Endothelial cell of umbilical vein (primary cell): ENCODE measurements at regions not wholly inside any gene's neighbourhood (a gene's known extent, or its start where the extent isn't known, plus 50 kb on each side); places are given as distances from the start of the nearest gene placed in this dataset.

Experiments used
- BruUV-seq: library from RNA; stranded (reverse); fragments of 400-500 nt; replicated peaks from 2 replicates; lab custom pipeline; 2021; lab: Mats Ljungman, UMichigan
- CTCF ChIA-PET: fragments of 300-600, 350-600 bp; sonication (Branson Sonifier 250); formaldehyde crosslinking; loops from one replicate; lab custom pipeline; 2021; ENCODE audit warnings: antibody characterized with exemption, inconsistent platforms; lab: Charles Lee
- POLR2A ChIA-PET: fragments of 300-600, 350-600 bp; sonication (Branson Sonifier 250); formaldehyde crosslinking; loops from one replicate; lab custom pipeline; 2021; ENCODE audit warnings: antibody characterized with exemption, inconsistent platforms; lab: Charles Lee
- DNase-seq: peaks from one replicate; pipeline ENCODE4 v3.0.0-alpha.2; 2011; ENCODE audit warnings: low read depth, low spot score
- FAIRE-seq: peaks from 2 replicates; lab custom pipeline; 2011; peaks lifted over from hg19 to GRCh38; lab: Jason Lieb, UNC
- H2AFZ ChIP-seq: 2 replicates; pipeline ENCODE4 v1.6.0; 2012; ENCODE audit warnings: low read depth, low read length, control low read depth, inconsistent platforms
- H3K27ac ChIP-seq: 2 replicates; pipeline ENCODE4 v1.5.1; 2011; ENCODE audit warnings: low read depth, mild to moderate bottlenecking, control low read depth, low read length, moderate library complexity; ENCODE audit not compliant: insufficient read depth
- H3K27me3 ChIP-seq, 2 experiments: 2 replicates each; pipeline versions ENCODE4 v1.6.0 to v1.6.1; 2011; ENCODE audit warnings: low read length in 2 of 2, mixed read lengths in 1 of 2; ENCODE audit not compliant: control insufficient read depth in 2 of 2, insufficient read depth in 2 of 2
- H3K36me3 ChIP-seq, 2 experiments: 2 replicates in 1 of 2; 3 replicates in 1 of 2; pipeline ENCODE4 v1.5.1; 2011; ENCODE audit warnings: low read length in 2 of 2, mild to moderate bottlenecking in 1 of 2, moderate library complexity in 1 of 2; ENCODE audit not compliant: control insufficient read depth in 2 of 2, insufficient read depth in 2 of 2; ENCODE audit errors: extremely low read depth in 1 of 2
- H3K4me1 ChIP-seq: 3 replicates; pipeline ENCODE4 v1.5.1; 2011; ENCODE audit warnings: mild to moderate bottlenecking, low read length; ENCODE audit not compliant: control insufficient read depth, insufficient read depth; ENCODE audit errors: extremely low read depth
- H3K4me2 ChIP-seq: 2 replicates; pipeline ENCODE4 v1.6.1; 2011; ENCODE audit warnings: low read length, control low read depth, mixed read lengths; ENCODE audit not compliant: insufficient read depth
- H3K4me3 ChIP-seq, 3 experiments: fragments of 200-600 bp in 1 of 3; sonication (generic), shearing (Covaris generic) in 1 of 3; replicated peaks in 1 of 3; 2 replicates each; pipeline ENCODE4 v1.5.1; 2011 to 2016; ENCODE audit warnings: control low read depth in 3 of 3, low read length in 3 of 3, mild to moderate bottlenecking in 2 of 3, inconsistent platforms in 1 of 3, low read depth in 1 of 3, moderate library complexity in 1 of 3; ENCODE audit not compliant: insufficient read depth in 1 of 3
- H3K79me2 ChIP-seq: 2 replicates; pipeline ENCODE4 v1.6.0; 2012; ENCODE audit warnings: low read length, inconsistent platforms; ENCODE audit not compliant: control insufficient read depth, insufficient read depth
- H3K9ac ChIP-seq: replicated peaks from 2 replicates; pipeline ENCODE3; 2011; ENCODE audit warnings: low read length, control low read depth; ENCODE audit not compliant: insufficient read depth; ENCODE audit errors: extremely low read depth
- H3K9me1 ChIP-seq: replicated peaks from 3 replicates; pipeline ENCODE4 v1.6.0; 2011; ENCODE audit warnings: mild to moderate bottlenecking, low read length; ENCODE audit not compliant: control insufficient read depth, insufficient read depth; ENCODE audit errors: extremely low read depth
- H3K9me3 ChIP-seq: replicated peaks from 2 replicates; pipeline ENCODE4 v1.5.1; 2012; ENCODE audit warnings: low read length, inconsistent platforms; ENCODE audit not compliant: control insufficient read depth, insufficient read depth
- H4K20me1 ChIP-seq: replicated peaks from 2 replicates; pipeline ENCODE3; 2011; ENCODE audit warnings: mild to moderate bottlenecking, low read length; ENCODE audit not compliant: control insufficient read depth, insufficient read depth; ENCODE audit errors: extremely low read depth
- CTCF ChIP-seq, 2 donors: IDR thresholded peaks; 1 replicate in 1 of 2; 2 replicates in 1 of 2; pipeline ENCODE4 v1.5.1; 2011; ENCODE audit warnings: low read length in 2 of 2, mild to moderate bottlenecking in 2 of 2, moderate library complexity in 2 of 2, control low read depth in 1 of 2, inconsistent platforms in 1 of 2, low read depth in 1 of 2; ENCODE audit not compliant: insufficient read depth in 1 of 2; ENCODE audit errors: extremely low read depth in 1 of 2
- EZH2 ChIP-seq: IDR thresholded peaks from 2 replicates; pipeline ENCODE4 v1.6.1; 2012; ENCODE audit warnings: borderline replicate concordance, low read depth, mild to moderate bottlenecking, moderate library complexity, low read length, inconsistent platforms; ENCODE audit not compliant: severe bottlenecking
- FOS ChIP-seq: IDR thresholded peaks from 2 replicates; pipeline ENCODE4 v1.6.1; 2011; ENCODE audit warnings: mild to moderate bottlenecking, low read length, moderate library complexity, borderline replicate concordance; ENCODE audit not compliant: insufficient read depth
- GATA2 ChIP-seq: IDR thresholded peaks from 2 replicates; pipeline ENCODE4 v1.7.0; 2011; ENCODE audit warnings: low read depth, mild to moderate bottlenecking, moderate library complexity, mixed read lengths, low read length; ENCODE audit not compliant: insufficient read length, insufficient read depth
- JUN ChIP-seq: IDR thresholded peaks from 2 replicates; pipeline ENCODE4 v1.6.1; 2011; ENCODE audit warnings: borderline replicate concordance, low read depth; ENCODE audit not compliant: insufficient read length, insufficient read depth
- MAX ChIP-seq: IDR thresholded peaks from 2 replicates; pipeline ENCODE4 v1.6.1; 2011; ENCODE audit not compliant: insufficient read depth, insufficient read length
- MYC ChIP-seq: IDR thresholded peaks from one replicate; pipeline ENCODE4 v1.6.1; 2011; ENCODE audit warnings: mild to moderate bottlenecking, low read depth, low read length
- POLR2A ChIP-seq: IDR thresholded peaks from 2 replicates; pipeline ENCODE4 v1.6.1; 2012; ENCODE audit warnings: low read depth, mild to moderate bottlenecking, control low read depth, low read length
- POLR2AphosphoS5 ChIP-seq: IDR thresholded peaks from 2 replicates; pipeline ENCODE4 v1.6.1; 2012; ENCODE audit warnings: low read depth, mild to moderate bottlenecking, control low read depth, low read length, moderate library complexity; ENCODE audit not compliant: insufficient read depth
- dilution Hi-C: fragments of 300-500 bp; cut with MboI; formaldehyde crosslinking; loops from one replicate; pipeline ENCODE4 v1.15.0; 2019; ENCODE audit warnings: low sequenced_read_pairs; ENCODE audit not compliant: extremely low pct_ligation_motif_present
- intact Hi-C: fragments of 100-400 bp; cut with micrococcal nuclease; formaldehyde crosslinking; loops from one replicate; pipeline ENCODE4 v1.10.0; 2022

- Histone ChIP-seq H3K36me3 (no peaks in the 10 kb centered on the region), H2AFZ (no peak overlapping the region), H3K9me1 (no peaks in the 10 kb centered on the region), H3K4me3 (no peak overlapping the region), H4K20me1 (no peaks in the 10 kb centered on the region), H3K9ac (no peak overlapping the region), H3K27me3 (no peaks in the 10 kb centered on the region), H3K4me1 (no peaks in the 10 kb centered on the region), H3K79me2 (no peaks in the 10 kb centered on the region), H3K27ac (no peak overlapping the region), H3K9me3 (no peaks in the 10 kb centered on the region), H3K4me2 (no peak overlapping the region)
- dilution Hi-C loops = no loop called here
- FAIRE-seq = no peak
- no peak for DNase-seq
- POLR2A ChIA-PET = no interaction called here
- BruUV-seq = no TSS peak
- CTCF ChIA-PET = no interaction called here
- intact Hi-C loops = no loop called here
- TF ChIP-seq GATA2 (no peak), EZH2 (no peak), JUN (no peak), FOS (no peak), MYC (no peak), POLR2AphosphoS5 (no peak), MAX (no peak), POLR2A (no peak), CTCF (IDR thresholded peaks at IDR 0.05; ENCODE audit: extremely low read depth in 1 of 2, insufficient read depth in 1 of 2, low read depth in 1 of 2, low read length in 2 of 2) (no peak)
Observed at GRCh38 chrX:9188117-9188516, 154.2 kb upstream of the FAM9B start.
